Right cardiac atrium (tissue), 5 donors: ENCODE measurements at regions not wholly inside any gene's neighbourhood (a gene's known extent, or its start where the extent isn't known, plus 50 kb on each side); places are given as distances from the start of the nearest gene placed in this dataset.
"Not testable (repeated sequence)": the region's sequence is repeated elsewhere in the genome, so short reads cannot be mapped to it uniquely, and the experiment has no call there.

Source experiments
- ATAC-seq, 2 donors: fragments of 200-7000 bp; cut with Tn5 transposase; one replicate each; pipeline versions ENCODE4 v1.8.0 to v1.9.1; 2020; ENCODE audit warnings: moderate library complexity in 2 of 2, mild to moderate bottlenecking in 1 of 2
- DNase-seq, 3 donors: peaks; one replicate each; pipeline ENCODE4 v3.0.0-alpha.2; 2020
- H3K27ac ChIP-seq: one replicate; pipeline ENCODE4 v1.5.1; 2013; ENCODE audit warnings: mild to moderate bottlenecking, low read length, control low read depth, moderate library complexity
- H3K27me3 ChIP-seq: one replicate; pipeline ENCODE4 v1.6.1; 2013; ENCODE audit not compliant: control insufficient read depth, insufficient read depth
- H3K4me1 ChIP-seq: one replicate; pipeline ENCODE4 v1.6.1; 2013; ENCODE audit warnings: low read length; ENCODE audit not compliant: control insufficient read depth, insufficient read depth
- H3K4me3 ChIP-seq: one replicate; pipeline ENCODE4 v1.5.1; 2013; ENCODE audit warnings: low read length, control low read depth
- H3K9me3 ChIP-seq: one replicate; pipeline ENCODE4 v1.6.1; 2013; ENCODE audit warnings: low read length; ENCODE audit not compliant: control insufficient read depth
- WGBS: extraction: QIAGEN DNeasy Blood & Tissue Kit; methylation state at CpG from one replicate; pipeline ENCODE4 v1.1.7; 2013; 5-methylcytosine and 5-hydroxymethylcytosine counted together
- intact Hi-C, 4 donors: fragments of 100-400 bp; cut with DNase I; formaldehyde crosslinking; loops; one replicate each; pipeline versions ENCODE4 v1.11.0 to v1.14.0; 2022 to 2023
- donor health status: healthy with polysubstance abuse.
- donor health status: DM: no; HTN: yes; CAD: no.
- donor health status: DM: no; HTN: no; CAD: no.
- donor health status: DM: no; HTN: yes; CAD: no; lungs with severe emphysema.
- donor health status: DM: yes; HTN: yes; CAD: no.

DNA sequence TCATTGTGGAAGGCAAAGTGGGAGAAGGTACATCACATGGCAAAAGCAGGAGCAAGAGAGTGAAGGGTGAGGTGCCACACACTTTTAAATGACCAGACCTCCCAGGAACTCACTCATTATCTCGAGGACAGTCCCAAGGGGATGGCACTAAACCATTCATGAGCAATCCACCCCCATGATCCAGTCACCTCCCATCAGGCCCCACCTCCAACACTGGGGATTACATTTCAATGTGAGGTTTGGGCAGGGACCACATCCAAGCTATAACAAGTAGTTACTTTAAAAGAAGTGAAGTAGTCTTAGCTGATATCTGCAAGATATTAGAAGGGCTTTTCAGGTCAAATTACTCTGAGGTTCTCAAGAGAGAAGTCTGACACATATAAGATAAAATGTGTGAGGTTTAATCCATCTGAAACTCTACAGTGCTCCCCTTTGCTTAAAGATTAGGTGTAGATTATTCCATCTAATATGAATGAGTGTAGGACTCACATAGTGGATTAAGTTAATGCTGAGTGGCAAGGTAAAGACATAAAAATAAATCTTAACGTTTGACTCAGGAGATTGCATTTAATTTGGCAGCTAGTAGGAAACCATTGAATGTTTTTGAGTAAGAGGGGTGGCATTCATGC, 130.8 kb downstream of the TMX1 start:
- intact Hi-C loops: no loop called here
- H3K27me3 ChIP-seq: no peaks in the 10 kb centered on the region
- DNase-seq (no peak), ATAC-seq (no peak)
- H3K9me3 ChIP-seq: no peaks in the 10 kb centered on the region
- H3K4me1 ChIP-seq: peaks cover 2% of the 10 kb centered on the region
- WGBS: 37% methylated on average over 2 of the region's 2 CpGs
- no peak overlapping the region for H3K4me3 ChIP-seq
- H3K27ac ChIP-seq: no peak overlapping the region

DNA sequence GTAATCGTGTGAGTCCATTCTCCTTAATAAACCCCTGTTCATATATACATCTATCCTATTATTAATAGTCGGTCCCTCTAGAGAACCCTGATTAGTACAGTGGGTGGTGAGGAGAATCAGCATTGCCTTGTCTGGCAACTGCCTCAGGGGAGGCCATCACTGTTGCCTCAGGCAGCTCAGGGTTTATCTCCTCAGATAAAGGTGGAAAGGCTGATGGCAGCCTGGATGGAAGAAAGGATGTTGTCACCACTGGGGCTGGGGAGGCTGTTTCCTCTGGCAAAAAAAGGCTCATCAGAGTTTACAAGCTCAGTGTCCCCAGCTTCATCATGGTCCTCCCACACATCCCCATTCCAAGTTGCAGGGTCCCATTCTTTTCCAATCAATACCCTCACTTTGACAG, 137.1 kb downstream of the TMX1 start:
- ATAC-seq, DNase-seq, H3K27ac ChIP-seq, intact Hi-C loops, H3K4me1 ChIP-seq, H3K4me3 ChIP-seq, H3K27me3 ChIP-seq, H3K9me3 ChIP-seq: not testable (repeated sequence)
- 61% methylated on average over 2 of the region's 2 CpGs for WGBS

DNA sequence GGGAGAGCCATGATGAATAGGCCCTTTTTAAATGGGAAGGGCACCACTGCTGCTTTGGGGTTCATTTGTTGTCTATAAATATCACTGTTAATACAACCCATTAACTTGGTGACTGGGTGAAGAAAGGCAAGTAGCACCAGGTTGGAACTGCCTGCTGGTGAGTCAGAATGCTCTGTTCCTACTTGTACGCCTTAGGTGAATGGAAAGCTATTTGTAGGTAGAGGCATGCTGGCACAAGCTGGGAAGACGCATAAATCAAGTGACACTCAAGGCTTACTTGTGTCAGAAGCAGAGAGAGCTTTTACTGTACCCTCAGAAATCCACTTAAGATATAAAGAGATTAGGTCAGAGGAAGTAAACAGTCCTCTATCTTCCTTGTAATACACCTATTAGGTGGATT, 142.5 kb downstream of the TMX1 start:
- Histone ChIP-seq H3K4me1 (no peaks in the 10 kb centered on the region), H3K4me3 (no peak overlapping the region), H3K9me3 (no peaks in the 10 kb centered on the region), H3K27ac (no peak overlapping the region), H3K27me3 (no peaks in the 10 kb centered on the region)
- ATAC-seq (no peak), DNase-seq (no peak)
- WGBS: 96% methylated on average over 2 of the region's 2 CpGs
- intact Hi-C loops: no loop called here

DNA sequence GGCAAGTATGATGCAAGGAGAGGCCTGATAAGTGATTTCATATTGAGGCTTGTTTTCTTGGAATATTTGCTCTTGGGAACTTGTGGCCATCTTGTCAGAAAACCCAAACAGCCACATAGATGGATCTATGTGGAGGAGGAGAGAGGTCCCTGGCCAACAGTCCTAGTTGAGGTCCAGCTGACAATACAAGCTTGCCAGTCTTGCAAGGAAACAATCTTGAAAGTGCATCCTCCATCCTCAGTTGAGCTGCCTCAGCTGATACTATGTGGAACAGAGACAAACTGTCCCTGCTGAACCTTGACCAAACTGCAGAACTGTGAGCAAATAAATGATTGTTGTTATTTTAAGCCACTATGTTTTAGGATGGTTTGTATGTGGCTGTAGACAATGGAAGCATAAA, 146.4 kb downstream of the TMX1 start:
- ATAC-seq: no peak
- Histone ChIP-seq H3K4me3 (no peak overlapping the region), H3K27ac (no peak overlapping the region), H3K4me1 (no peaks in the 10 kb centered on the region), H3K9me3 (no peaks in the 10 kb centered on the region), H3K27me3 (no peaks in the 10 kb centered on the region)
- intact Hi-C loops: no loop called here
- no peak for DNase-seq

DNA sequence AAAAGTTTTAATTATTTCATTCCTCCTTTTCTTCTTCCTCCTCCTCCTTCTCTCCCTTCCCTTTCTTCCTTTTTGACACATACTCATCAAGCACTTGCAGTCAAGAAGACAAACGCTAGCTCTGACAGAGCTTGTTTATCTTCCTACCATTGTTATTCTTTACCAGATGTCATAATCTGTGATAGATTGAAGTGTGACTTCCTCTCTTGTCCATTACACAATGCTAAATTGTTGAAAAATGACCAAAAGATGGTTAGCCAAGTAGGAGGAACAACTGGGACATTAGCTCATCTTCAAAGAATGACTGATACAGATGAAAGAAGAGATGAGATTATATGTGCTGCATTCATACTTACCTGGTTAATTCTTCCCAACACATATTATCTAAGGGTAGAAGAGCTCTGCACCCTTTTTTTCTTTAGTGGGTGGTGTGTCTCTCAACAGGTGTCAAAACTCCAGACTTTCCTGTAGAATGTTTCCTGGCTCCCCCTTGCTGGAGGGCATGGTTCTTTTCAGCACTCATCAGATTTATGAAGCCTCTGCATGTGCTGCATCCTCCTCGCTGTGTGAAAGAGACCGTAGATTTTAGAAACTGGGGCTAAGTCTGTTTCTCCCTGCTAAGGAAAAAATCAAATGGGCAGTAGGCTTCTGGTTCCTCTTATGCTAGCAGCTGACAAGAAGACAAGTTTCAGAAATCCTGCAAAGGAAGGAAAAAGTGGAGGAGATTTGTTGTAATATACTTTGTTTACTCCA, 147.1 kb downstream of the TMX1 start:
- ATAC-seq (no peak), DNase-seq (no peak)
- WGBS: 41% methylated on average over 3 of the region's 3 CpGs
- H3K9me3 ChIP-seq: no peaks in the 10 kb centered on the region
- H3K4me1 ChIP-seq: no peaks in the 10 kb centered on the region
- H3K27me3 ChIP-seq: no peaks in the 10 kb centered on the region
- H3K27ac ChIP-seq: no peak overlapping the region
- intact Hi-C loops: no loop called here
- H3K4me3 ChIP-seq: no peak overlapping the region

DNA sequence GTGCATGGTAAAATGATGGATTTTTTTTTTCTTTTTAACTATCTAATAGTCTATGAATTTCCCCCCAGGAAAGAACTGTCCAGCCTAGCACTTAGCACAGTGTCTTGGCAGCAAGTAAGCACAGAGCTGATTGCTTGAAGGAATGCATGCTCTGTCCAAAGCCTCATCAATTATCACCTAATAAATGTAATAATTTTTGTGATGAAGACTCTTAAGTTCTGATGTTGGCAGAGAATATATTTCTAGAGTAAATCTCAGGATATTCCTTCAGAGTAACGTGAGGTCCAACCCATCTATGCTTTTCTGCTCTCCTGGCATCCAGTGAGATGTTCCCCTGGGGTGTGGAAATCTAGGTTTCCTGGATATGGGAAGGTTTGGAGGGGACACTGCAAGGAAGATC, 152.4 kb downstream of the TMX1 start:
- H3K4me3 ChIP-seq: no peak overlapping the region
- intact Hi-C loops: no loop called here
- peaks cover 6% of the 10 kb centered on the region for H3K4me1 ChIP-seq
- no peaks in the 10 kb centered on the region for H3K27me3 ChIP-seq
- H3K27ac ChIP-seq: no peak overlapping the region
- no peaks in the 10 kb centered on the region for H3K9me3 ChIP-seq
- no peak for DNase-seq
- ATAC-seq: no peak
- WGBS: 64% methylated on average over 1 of the region's 1 CpG

DNA sequence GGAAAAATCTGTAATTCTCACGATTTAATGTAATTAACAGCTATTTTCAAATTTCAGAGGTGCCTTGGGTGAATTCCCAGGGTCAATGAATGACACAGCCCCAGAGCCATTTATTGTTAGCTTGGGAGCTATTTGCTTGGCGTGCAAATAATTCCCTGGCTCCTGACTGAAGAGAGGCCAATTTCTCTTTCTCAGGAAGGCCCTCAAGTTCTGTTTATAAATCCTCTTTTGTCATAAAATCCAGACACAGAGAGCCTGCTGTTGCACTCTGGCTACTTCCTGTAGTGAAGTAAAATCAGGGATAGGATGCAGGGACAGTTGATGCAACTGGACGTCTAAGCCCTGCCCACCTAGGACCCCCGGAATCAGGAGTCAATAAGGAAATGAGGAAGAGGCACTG, 154.3 kb downstream of the TMX1 start:
- intact Hi-C loops: no loop called here
- ATAC-seq (no peak), DNase-seq (no peak)
- Histone ChIP-seq H3K9me3 (no peaks in the 10 kb centered on the region), H3K27me3 (no peaks in the 10 kb centered on the region), H3K4me1 (peaks cover 6% of the 10 kb centered on the region), H3K27ac (no peak overlapping the region), H3K4me3 (no peak overlapping the region)
- WGBS: 37% methylated on average over 4 of the region's 4 CpGs

DNA sequence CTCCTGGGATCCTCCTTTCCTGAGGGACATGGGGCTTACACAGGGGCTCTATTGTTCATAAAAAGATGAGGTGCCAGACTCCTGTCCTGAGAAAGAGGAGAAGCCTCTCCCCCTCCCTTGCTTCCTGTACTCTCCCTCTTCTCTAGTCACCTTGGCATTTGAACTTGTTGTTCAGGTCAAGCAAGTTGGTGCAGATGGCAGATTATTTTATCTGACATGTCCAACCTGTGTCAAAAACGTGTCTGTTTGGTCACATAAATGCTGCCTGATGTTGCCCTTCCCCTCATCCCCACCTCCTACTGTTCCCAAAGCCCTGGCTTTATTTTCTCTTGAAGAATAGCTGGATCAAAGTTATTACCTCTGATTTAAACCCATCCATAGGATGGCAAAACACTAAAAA, 154.8 kb downstream of the TMX1 start:
- DNase-seq (no peak), ATAC-seq (no peak)
- no peaks in the 10 kb centered on the region for H3K9me3 ChIP-seq
- intact Hi-C loops: no loop called here
- no peaks in the 10 kb centered on the region for H3K27me3 ChIP-seq
- WGBS: 30% methylated on average over 1 of the region's 1 CpG
- H3K4me3 ChIP-seq: no peak overlapping the region
- peaks cover 6% of the 10 kb centered on the region for H3K4me1 ChIP-seq
- no peak overlapping the region for H3K27ac ChIP-seq

DNA sequence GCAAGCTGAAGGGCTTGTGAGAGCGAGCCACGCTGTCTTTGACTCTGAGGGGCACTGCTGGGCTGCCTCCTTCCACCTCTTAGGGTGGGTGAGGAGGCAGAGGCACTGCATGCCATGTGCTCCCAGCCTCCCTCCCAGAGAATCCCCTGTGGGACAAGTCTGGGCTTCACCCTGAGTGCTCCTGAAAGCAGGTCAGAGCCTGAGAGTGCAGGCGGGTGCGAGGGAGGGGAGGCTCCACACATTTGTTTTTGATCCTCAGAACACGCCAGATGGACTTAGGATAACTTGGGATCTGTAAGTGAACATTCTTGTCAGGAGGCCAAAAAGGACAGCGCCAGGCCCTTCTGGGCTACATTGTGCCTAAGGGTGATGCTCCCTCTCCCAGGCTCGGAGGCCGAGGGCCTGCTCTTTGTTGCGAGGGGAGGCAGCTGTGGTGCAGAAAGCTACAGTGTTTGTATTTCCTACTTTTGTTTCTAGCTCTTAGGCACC, 155.4 kb downstream of the TMX1 start:
- ATAC-seq: peak; percentile 46 to 67
- no peaks in the 10 kb centered on the region for H3K27me3 ChIP-seq
- H3K4me3 ChIP-seq: no peak overlapping the region
- intact Hi-C loops: no loop called here
- no peak overlapping the region for H3K27ac ChIP-seq
- DNase-seq: peak; percentile 18 to 73 (median 63)
- peaks cover 6% of the 10 kb centered on the region for H3K4me1 ChIP-seq
- no peaks in the 10 kb centered on the region for H3K9me3 ChIP-seq
- WGBS: 56% methylated on average over 9 of the region's 9 CpGs

DNA sequence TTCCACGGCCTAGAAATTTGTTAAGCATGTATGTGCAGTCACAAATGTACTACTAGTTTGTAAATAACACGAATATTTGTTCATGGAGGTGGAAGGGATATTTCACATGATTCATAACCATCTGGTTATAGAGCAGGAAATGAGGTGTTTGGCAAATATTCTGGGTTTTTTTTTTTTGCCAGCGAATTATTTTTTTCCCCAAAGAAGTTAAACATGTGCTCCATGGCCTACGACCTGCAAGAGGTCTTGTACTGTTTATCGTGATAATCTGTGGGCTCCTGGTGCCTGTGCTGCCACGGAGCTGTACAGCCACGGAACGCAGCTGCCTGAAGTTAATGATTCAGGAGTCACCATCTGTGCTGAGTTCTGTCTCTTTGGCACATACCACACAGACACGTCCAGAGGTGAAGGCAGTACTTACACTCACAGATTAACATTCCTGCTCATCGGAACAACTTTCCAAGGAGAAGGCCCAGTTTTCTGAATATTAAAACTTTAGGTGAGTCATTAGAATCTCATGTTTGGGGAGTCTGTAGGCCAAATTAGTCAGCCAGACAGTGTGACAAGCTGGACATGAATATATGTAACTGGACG, 156.3 kb downstream of the TMX1 start:
- intact Hi-C loops: no loop called here
- WGBS: 46% methylated on average over 11 of the region's 11 CpGs

DNA sequence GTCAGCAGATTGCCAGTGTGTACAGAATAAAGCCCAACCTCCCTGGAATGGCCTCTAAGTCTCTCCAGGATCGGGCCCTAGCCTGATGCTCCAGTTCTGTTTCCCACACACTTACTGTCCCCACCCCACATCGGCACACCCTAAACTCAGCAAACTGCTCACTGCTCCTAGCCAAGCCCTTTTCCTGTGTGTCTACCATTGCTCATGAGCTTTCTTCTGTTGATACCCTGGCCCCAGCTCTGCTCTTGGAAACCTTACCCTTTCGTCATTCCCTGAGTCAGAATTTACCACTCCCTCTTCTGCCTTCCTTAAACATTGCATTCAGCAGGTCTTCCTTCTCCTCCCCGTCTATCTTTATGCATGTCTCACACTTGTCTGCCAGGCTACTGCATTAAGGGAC, 158.9 kb downstream of the TMX1 start:
- peak in 1 of 3 donors; percentile 41 for DNase-seq
- H3K4me3 ChIP-seq: no peak overlapping the region
- H3K4me1 ChIP-seq: peaks cover 7% of the 10 kb centered on the region
- ATAC-seq: peak; percentile 23 to 67
- no peak overlapping the region for H3K27ac ChIP-seq
- no peaks in the 10 kb centered on the region for H3K27me3 ChIP-seq
- intact Hi-C loops: no loop called here
- 70% methylated on average over 4 of the region's 4 CpGs for WGBS
- no peaks in the 10 kb centered on the region for H3K9me3 ChIP-seq

More for the DNA sequence above, 156.3 kb downstream of the TMX1 start:
- ATAC-seq (peak in 1 of 2 donors; percentile 44), DNase-seq (no peak)
- H3K9me3 ChIP-seq: no peaks in the 10 kb centered on the region
- H3K27ac ChIP-seq: no peak overlapping the region
- no peak overlapping the region for H3K4me3 ChIP-seq
- peaks cover 6% of the 10 kb centered on the region for H3K4me1 ChIP-seq
- no peaks in the 10 kb centered on the region for H3K27me3 ChIP-seq
